ENCODE measurements at regions not wholly inside any gene's neighbourhood (a gene's known extent, or its start where the extent isn't known, plus 50 kb on each side); places are given as distances from the start of the nearest gene placed in this dataset.

DNA sequence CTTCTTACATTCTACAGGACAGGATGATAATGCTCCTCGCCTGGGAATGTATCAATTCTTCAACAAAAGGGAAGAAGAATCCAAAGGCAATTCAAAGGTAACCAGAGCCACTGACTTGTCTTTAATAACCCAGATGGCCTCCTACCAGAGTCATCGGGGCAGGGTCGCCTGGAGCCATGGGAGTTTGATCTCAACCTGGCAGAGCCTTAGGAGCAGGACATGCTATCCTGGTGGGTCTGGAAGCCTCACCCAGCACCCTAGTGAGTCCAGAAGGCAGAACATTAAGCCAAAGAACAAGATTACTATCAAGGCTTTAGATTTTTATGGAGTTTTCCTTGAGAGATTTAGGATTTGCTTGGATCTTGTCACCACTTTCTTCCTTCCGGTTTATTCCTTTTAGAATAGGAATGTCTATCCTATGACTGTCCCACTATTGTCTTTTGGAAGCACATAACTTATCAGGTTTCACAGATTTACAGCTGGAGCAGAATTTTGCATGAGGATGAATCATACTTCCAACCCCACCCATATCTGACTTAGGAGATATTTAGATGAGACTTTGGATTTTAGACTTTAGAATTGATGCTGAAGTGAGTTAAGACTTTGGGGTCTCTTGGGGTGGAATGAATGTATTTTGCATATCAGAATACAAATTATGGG lies 330.3 kb upstream of the GOLIM4 start:
- H3K4me2 ChIP-seq (ENCODE audit: low read length) = no peak overlapping the region
- no TSS peak for BruUV-seq (replicated peaks)
- no peak for ATAC-seq
- H3K27me3 ChIP-seq (ENCODE audit: insufficient read depth, low read length) = 0 out of 2 replicates have a peak, but pooled peaks cover 3% of the 10 kb centered on the region
- intact Hi-C loops (cut with micrococcal nuclease) = no loop called here
- no peaks in the 10 kb centered on the region for H4K20me1 ChIP-seq (ENCODE audit: insufficient read depth)
- H3K9ac ChIP-seq (ENCODE audit: low read length) = no peak overlapping the region
- TF ChIP-seq TCF7L2 (IDR thresholded peaks at IDR 0.05; ENCODE audit: borderline replicate concordance, extremely low read depth, insufficient read depth, insufficient read length) = no peak
- no peak for TF ChIP-seq YY1 (IDR thresholded peaks at IDR 0.05; ENCODE audit: extremely low read depth, insufficient replicate concordance, low read depth, low read length)
- TF ChIP-seq CBX3 (IDR thresholded peaks at IDR 0.05; ENCODE audit: low read depth) = no peak
- TF ChIP-seq, protein P1, sequence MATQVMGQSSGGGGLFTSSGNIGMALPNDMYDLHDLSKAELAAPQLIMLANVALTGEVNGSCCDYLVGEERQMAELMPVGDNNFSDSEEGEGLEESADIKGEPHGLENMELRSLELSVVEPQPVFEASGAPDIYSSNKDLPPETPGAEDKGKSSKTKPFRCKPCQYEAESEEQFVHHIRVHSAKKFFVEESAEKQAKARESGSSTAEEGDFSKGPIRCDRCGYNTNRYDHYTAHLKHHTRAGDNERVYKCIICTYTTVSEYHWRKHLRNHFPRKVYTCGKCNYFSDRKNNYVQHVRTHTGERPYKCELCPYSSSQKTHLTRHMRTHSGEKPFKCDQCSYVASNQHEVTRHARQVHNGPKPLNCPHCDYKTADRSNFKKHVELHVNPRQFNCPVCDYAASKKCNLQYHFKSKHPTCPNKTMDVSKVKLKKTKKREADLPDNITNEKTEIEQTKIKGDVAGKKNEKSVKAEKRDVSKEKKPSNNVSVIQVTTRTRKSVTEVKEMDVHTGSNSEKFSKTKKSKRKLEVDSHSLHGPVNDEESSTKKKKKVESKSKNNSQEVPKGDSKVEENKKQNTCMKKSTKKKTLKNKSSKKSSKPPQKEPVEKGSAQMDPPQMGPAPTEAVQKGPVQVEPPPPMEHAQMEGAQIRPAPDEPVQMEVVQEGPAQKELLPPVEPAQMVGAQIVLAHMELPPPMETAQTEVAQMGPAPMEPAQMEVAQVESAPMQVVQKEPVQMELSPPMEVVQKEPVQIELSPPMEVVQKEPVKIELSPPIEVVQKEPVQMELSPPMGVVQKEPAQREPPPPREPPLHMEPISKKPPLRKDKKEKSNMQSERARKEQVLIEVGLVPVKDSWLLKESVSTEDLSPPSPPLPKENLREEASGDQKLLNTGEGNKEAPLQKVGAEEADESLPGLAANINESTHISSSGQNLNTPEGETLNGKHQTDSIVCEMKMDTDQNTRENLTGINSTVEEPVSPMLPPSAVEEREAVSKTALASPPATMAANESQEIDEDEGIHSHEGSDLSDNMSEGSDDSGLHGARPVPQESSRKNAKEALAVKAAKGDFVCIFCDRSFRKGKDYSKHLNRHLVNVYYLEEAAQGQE (IDR thresholded peaks at IDR 0.05; ENCODE audit: low read depth) = no peak
- no peak for TF ChIP-seq EZH2phosphoT487 (IDR thresholded peaks at IDR 0.05; ENCODE audit: borderline replicate concordance)
- no peak for TF ChIP-seq EZH2 (IDR thresholded peaks at IDR 0.05)
- no peak for TF ChIP-seq ZFX (IDR thresholded peaks at IDR 0.05)
- TF ChIP-seq SRF (IDR thresholded peaks at IDR 0.05; ENCODE audit: low read depth) = no peak
- TF ChIP-seq, protein P2, sequence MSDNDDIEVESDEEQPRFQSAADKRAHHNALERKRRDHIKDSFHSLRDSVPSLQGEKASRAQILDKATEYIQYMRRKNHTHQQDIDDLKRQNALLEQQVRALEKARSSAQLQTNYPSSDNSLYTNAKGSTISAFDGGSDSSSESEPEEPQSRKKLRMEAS (IDR thresholded peaks at IDR 0.05) = no peak
- TF ChIP-seq, protein P3, sequence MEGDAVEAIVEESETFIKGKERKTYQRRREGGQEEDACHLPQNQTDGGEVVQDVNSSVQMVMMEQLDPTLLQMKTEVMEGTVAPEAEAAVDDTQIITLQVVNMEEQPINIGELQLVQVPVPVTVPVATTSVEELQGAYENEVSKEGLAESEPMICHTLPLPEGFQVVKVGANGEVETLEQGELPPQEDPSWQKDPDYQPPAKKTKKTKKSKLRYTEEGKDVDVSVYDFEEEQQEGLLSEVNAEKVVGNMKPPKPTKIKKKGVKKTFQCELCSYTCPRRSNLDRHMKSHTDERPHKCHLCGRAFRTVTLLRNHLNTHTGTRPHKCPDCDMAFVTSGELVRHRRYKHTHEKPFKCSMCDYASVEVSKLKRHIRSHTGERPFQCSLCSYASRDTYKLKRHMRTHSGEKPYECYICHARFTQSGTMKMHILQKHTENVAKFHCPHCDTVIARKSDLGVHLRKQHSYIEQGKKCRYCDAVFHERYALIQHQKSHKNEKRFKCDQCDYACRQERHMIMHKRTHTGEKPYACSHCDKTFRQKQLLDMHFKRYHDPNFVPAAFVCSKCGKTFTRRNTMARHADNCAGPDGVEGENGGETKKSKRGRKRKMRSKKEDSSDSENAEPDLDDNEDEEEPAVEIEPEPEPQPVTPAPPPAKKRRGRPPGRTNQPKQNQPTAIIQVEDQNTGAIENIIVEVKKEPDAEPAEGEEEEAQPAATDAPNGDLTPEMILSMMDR (IDR thresholded peaks at IDR 0.05 in 2 of 3, conservative IDR thresholded peaks at IDR 0.05 in 1 of 3; ENCODE audit: borderline replicate concordance in 1 of 3, insufficient read depth in 1 of 3, low read depth in 2 of 3, low read length in 2 of 3) = no peak
- no peak overlapping the region for H3K27ac ChIP-seq (ENCODE audit: low read depth, low read length)
- H3K9me3 ChIP-seq (ENCODE audit: control insufficient read depth in 1 of 2, insufficient read depth in 1 of 2, low read depth in 1 of 2, low read length in 2 of 2) = no peaks in the 10 kb centered on the region
- RAD21 ChIA-PET (ENCODE audit: low non-redundant PET in 1 of 2, low total read pairs in 2 of 2, uncharacterized antibody in 2 of 2, unreplicated experiment in 2 of 2) = no interaction called here
- no peaks in the 10 kb centered on the region for H3K9me2 ChIP-seq (ENCODE audit: insufficient read depth)
- no peaks in the 10 kb centered on the region for H3K4me1 ChIP-seq (ENCODE audit: control insufficient read depth in 1 of 2, insufficient read depth in 2 of 2, low read length in 2 of 2)
- H3K36me3 ChIP-seq (ENCODE audit: control insufficient read depth in 1 of 2, insufficient read depth in 2 of 2, low read length in 2 of 2) = no peaks in the 10 kb centered on the region
- DNase-seq (ENCODE audit: low read depth, low spot score) = no peak
- H2AFZ ChIP-seq (ENCODE audit: low read depth, low read length, poor library complexity, severe bottlenecking) = no peak overlapping the region
- no peaks in the 10 kb centered on the region for H3K79me2 ChIP-seq (ENCODE audit: insufficient read depth, low read length)
- CTCF ChIA-PET = no interaction called here
- no peak overlapping the region for H3K4me3 ChIP-seq (replicated peaks in 1 of 2; ENCODE audit: low read depth in 1 of 2, low read length in 2 of 2)
- POLR2A ChIA-PET = no interaction called here
